ENCODE measurements at regions not wholly inside any gene's neighbourhood (a gene's known extent, or its start where the extent isn't known, plus 50 kb on each side); places are given as distances from the start of the nearest gene placed in this dataset.
A peak's percentile ranks its signal among the peaks of the same experiment; 100 is the strongest.

DNA sequence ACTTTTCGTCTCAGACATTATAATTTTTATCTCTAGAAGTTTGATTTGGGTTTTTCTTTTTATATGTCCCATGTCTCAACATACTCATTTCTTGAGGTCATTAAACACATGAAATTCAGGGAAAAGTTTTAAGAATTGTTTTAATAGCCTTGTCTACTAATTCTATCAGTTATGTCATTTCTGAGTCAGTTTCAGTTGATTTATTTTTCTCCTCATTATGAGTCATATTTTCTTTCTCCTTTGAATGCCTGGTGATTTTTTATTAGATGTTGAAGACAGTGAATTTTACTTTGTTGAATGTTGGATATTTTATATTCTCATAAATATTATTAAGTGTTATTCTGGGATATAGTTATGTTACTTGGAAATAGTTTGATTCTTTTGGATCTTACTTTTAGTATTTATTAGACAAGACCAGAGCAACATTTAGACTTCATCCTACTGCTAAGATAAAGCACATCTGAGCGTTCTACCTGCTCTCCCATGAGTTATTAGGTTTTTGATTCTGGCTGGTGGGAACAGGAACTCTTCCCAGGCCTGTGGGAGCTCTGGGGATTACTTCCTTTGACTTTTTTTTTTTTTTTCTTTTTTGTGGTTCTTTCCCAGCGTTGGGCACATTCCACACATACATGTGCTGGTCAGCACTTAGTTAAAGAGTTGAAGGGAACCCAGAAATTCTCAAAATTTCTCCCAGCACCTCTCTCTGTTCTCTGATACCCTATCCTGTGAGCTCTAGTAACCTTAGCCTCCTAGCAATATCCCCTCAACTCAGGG, 1157.7 kb downstream of the BCL11B start:
- H3K4me1 ChIP-seq (ENCODE audit: control insufficient read depth in 2 of 3, insufficient read depth in 2 of 3, low read depth in 1 of 3, low read length in 3 of 3), result no peaks in the 10 kb centered on the region
- TF ChIP-seq, protein P1, sequence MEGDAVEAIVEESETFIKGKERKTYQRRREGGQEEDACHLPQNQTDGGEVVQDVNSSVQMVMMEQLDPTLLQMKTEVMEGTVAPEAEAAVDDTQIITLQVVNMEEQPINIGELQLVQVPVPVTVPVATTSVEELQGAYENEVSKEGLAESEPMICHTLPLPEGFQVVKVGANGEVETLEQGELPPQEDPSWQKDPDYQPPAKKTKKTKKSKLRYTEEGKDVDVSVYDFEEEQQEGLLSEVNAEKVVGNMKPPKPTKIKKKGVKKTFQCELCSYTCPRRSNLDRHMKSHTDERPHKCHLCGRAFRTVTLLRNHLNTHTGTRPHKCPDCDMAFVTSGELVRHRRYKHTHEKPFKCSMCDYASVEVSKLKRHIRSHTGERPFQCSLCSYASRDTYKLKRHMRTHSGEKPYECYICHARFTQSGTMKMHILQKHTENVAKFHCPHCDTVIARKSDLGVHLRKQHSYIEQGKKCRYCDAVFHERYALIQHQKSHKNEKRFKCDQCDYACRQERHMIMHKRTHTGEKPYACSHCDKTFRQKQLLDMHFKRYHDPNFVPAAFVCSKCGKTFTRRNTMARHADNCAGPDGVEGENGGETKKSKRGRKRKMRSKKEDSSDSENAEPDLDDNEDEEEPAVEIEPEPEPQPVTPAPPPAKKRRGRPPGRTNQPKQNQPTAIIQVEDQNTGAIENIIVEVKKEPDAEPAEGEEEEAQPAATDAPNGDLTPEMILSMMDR (IDR thresholded peaks at IDR 0.05; ENCODE audit: borderline replicate concordance, extremely low read depth, insufficient read depth), result no peak
- H3K9me3 ChIP-seq (ENCODE audit: control insufficient read depth in 2 of 3, insufficient read depth in 1 of 3, low read length in 3 of 3), result no peaks in the 10 kb centered on the region
- peak; percentile 15 for FAIRE-seq
- H3K36me3 ChIP-seq (ENCODE audit: control insufficient read depth in 2 of 3, insufficient read depth in 3 of 3, low read length in 3 of 3), result no peaks in the 10 kb centered on the region
- DNase-seq, result no peak
- no peak overlapping the region for H3K4me3 ChIP-seq (ENCODE audit: low read length in 3 of 3)
- H3K27me3 ChIP-seq (ENCODE audit: control insufficient read depth, insufficient read depth, low read length), result no peaks in the 10 kb centered on the region
- intact Hi-C loops (cut with DNase I), result no loop called here
- H3K9ac ChIP-seq (ENCODE audit: low read length in 3 of 3), result no peak overlapping the region
- no peak overlapping the region for H3K27ac ChIP-seq (ENCODE audit: low read depth in 2 of 2, low read length in 2 of 2)

GRCh38 chr14:98114946-98115345, 1157.1 kb downstream of the BCL11B start:
- H3K27ac ChIP-seq (ENCODE audit: low read depth in 2 of 2, low read length in 2 of 2), result no peak overlapping the region

DNA sequence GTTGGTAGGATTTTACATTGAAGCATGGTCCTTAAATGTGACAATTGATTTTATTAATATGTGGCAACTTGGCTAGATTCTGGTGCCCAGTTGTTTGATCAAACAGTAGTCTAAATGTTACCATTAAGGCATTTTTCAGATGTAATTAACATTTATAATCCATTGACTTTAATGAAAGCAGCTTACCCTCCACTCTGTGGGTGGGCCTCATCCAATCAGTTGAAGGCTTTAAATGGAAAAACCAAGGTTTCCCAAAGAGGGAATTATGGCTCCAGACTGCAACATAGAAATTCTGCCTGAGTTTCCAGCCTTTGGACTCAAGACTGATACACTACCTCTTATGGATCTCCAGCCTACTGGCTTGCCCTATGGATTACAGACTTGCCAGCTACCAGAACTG, 1153.2 kb downstream of the BCL11B start:
- no peak for DNase-seq
- no peak overlapping the region for H3K9ac ChIP-seq (ENCODE audit: low read length in 3 of 3)
- intact Hi-C loops (cut with DNase I), result no loop called here
- H3K4me1 ChIP-seq (ENCODE audit: control insufficient read depth in 2 of 3, insufficient read depth in 2 of 3, low read depth in 1 of 3, low read length in 3 of 3), result no peaks in the 10 kb centered on the region
- TF ChIP-seq, protein P1 (IDR thresholded peaks at IDR 0.05; ENCODE audit: borderline replicate concordance, extremely low read depth, insufficient read depth), result no peak
- H3K27ac ChIP-seq (ENCODE audit: low read depth in 2 of 2, low read length in 2 of 2), result no peak overlapping the region
- no peaks in the 10 kb centered on the region for H3K36me3 ChIP-seq (ENCODE audit: control insufficient read depth in 2 of 3, insufficient read depth in 3 of 3, low read length in 3 of 3)
- H3K4me3 ChIP-seq (ENCODE audit: low read length in 3 of 3), result no peak overlapping the region
- H3K27me3 ChIP-seq (ENCODE audit: control insufficient read depth, insufficient read depth, low read length), result no peaks in the 10 kb centered on the region
- no peak for FAIRE-seq
- H3K9me3 ChIP-seq (ENCODE audit: control insufficient read depth in 2 of 3, insufficient read depth in 1 of 3, low read length in 3 of 3), result no peaks in the 10 kb centered on the region

More at GRCh38 chr14:98114946-98115345, 1157.1 kb downstream of the BCL11B start:
- TF ChIP-seq, protein P1 (IDR thresholded peaks at IDR 0.05; ENCODE audit: borderline replicate concordance, extremely low read depth, insufficient read depth), result no peak
- DNase-seq (no peak), FAIRE-seq (no peak)
- Histone ChIP-seq H3K9ac (ENCODE audit: low read length in 3 of 3) (no peak overlapping the region), H3K4me3 (ENCODE audit: low read length in 3 of 3) (no peak overlapping the region), H3K27me3 (ENCODE audit: control insufficient read depth, insufficient read depth, low read length) (no peaks in the 10 kb centered on the region), H3K4me1 (ENCODE audit: control insufficient read depth in 2 of 3, insufficient read depth in 2 of 3, low read depth in 1 of 3, low read length in 3 of 3) (no peaks in the 10 kb centered on the region), H3K9me3 (ENCODE audit: control insufficient read depth in 2 of 3, insufficient read depth in 1 of 3, low read length in 3 of 3) (no peaks in the 10 kb centered on the region), H3K36me3 (ENCODE audit: control insufficient read depth in 2 of 3, insufficient read depth in 3 of 3, low read length in 3 of 3) (no peaks in the 10 kb centered on the region)
- intact Hi-C loops (cut with DNase I), result no loop called here

All from kidney (tissue), 13 donors.